HepG2 (cell line): ENCODE measurements at regions not wholly inside any gene's neighbourhood (a gene's known extent, or its start where the extent isn't known, plus 50 kb on each side); places are given as distances from the start of the nearest gene placed in this dataset.

Experiments
- MAX ChIP-seq: IDR thresholded peaks from 2 replicates; pipeline ENCODE4 v1.6.1; 2012; ENCODE audit warnings: inconsistent platforms
- NFIC ChIP-seq: IDR thresholded peaks from 2 replicates; pipeline ENCODE4 v1.6.1; 2012; ENCODE audit warnings: mild to moderate bottlenecking, low read length, inconsistent platforms
- PHF21A ChIP-seq: sonication (generic); formaldehyde crosslinking; IDR thresholded peaks from 2 replicates; pipeline ENCODE4 v1.5.0; 2020; ENCODE audit warnings: mild to moderate bottlenecking, missing genetic modification reagents
- POLR2A ChIP-seq, 2 experiments: IDR thresholded peaks; 2 replicates each; pipeline ENCODE4 v1.6.1; 2011; ENCODE audit warnings: low read depth in 2 of 2, low read length in 2 of 2, mild to moderate bottlenecking in 1 of 2, moderate library complexity in 1 of 2; ENCODE audit not compliant: insufficient read depth in 1 of 2
- RAD51 ChIP-seq: fragments of 450-650 bp; IDR thresholded peaks from 2 replicates; pipeline ENCODE4 v1.6.1; 2016; ENCODE audit warnings: borderline replicate concordance
- REST ChIP-seq, 2 experiments: IDR thresholded peaks; 2 replicates each; pipeline ENCODE4 v1.6.1; 2011 to 2012; ENCODE audit warnings: low read length in 2 of 2, borderline replicate concordance in 1 of 2, low read depth in 1 of 2, mild to moderate bottlenecking in 1 of 2, moderate library complexity in 1 of 2
- SMAD1 ChIP-seq: sonication (generic); formaldehyde crosslinking; IDR thresholded peaks from 2 replicates; pipeline ENCODE4 v1.4.0; 2020; ENCODE audit warnings: missing genetic modification reagents, low read depth, mild to moderate bottlenecking, borderline replicate concordance
- STAG1 ChIP-seq: sonication (generic); formaldehyde crosslinking; IDR thresholded peaks from 2 replicates; pipeline ENCODE4 v1.4.0; 2020; ENCODE audit warnings: missing genetic modification reagents
- TCF7L2 ChIP-seq: IDR thresholded peaks from 2 replicates; pipeline ENCODE4 v1.6.1; 2011; ENCODE audit warnings: mild to moderate bottlenecking, low read depth, low read length, moderate library complexity
- ZBTB46 ChIP-seq: sonication (generic); formaldehyde crosslinking; IDR thresholded peaks from 2 replicates; pipeline ENCODE4 v1.4.0; 2020; ENCODE audit warnings: mild to moderate bottlenecking, missing genetic modification reagents, borderline replicate concordance
- ZNF274 ChIP-seq: sonication (generic); formaldehyde crosslinking; IDR thresholded peaks from 2 replicates; pipeline ENCODE4 v1.5.1; 2020; ENCODE audit warnings: mild to moderate bottlenecking, missing genetic modification reagents
- ZNF354B ChIP-seq: sonication (generic); formaldehyde crosslinking; IDR thresholded peaks from 2 replicates; pipeline ENCODE4 v1.8.0; 2022; ENCODE audit warnings: mild to moderate bottlenecking, missing genetic modification reagents
- ZNF567 ChIP-seq: sonication (generic); formaldehyde crosslinking; IDR thresholded peaks from 2 replicates; pipeline ENCODE4 v1.8.1; 2023; ENCODE audit warnings: mild to moderate bottlenecking, missing genetic modification reagents, borderline replicate concordance

GRCh38 chr14:45486599-45486998 lies 233.6 kb upstream of the MIS18BP1 start:
- TF ChIP-seq TCF7L2: no peak
- no peak for TF ChIP-seq POLR2A (IDR thresholded peaks at IDR 0.05; ENCODE audit: insufficient read depth in 1 of 2, low read depth in 2 of 2, low read length in 2 of 2)
- no peak for TF ChIP-seq ZNF567 (CRISPR knock-in tag)
- TF ChIP-seq ZBTB46: no peak
- no peak for TF ChIP-seq REST (IDR thresholded peaks at IDR 0.05; ENCODE audit: borderline replicate concordance in 1 of 2, low read depth in 1 of 2, low read length in 2 of 2)
- no peak for TF ChIP-seq PHF21A
- no peak for TF ChIP-seq ZNF354B (CRISPR knock-in tag)
- TF ChIP-seq ZNF274 (CRISPR knock-in tag): no peak
- no peak for TF ChIP-seq NFIC
- TF ChIP-seq RAD51: no peak
- no peak for TF ChIP-seq STAG1
- TF ChIP-seq MAX: no peak
- TF ChIP-seq SMAD1: no peak
